GM18502 (cell line): ENCODE measurements at regions not wholly inside any gene's neighbourhood (a gene's known extent, or its start where the extent isn't known, plus 50 kb on each side); places are given as distances from the start of the nearest gene placed in this dataset.

ENCODE experiments used
- ATAC-seq: cut with Tn5 transposase; IDR thresholded peaks from one replicate; pipeline ENCODE4 v1.9.1; 2021; ENCODE audit warnings: mild to moderate bottlenecking; ENCODE audit not compliant: unreplicated experiment, poor library complexity

DNA sequence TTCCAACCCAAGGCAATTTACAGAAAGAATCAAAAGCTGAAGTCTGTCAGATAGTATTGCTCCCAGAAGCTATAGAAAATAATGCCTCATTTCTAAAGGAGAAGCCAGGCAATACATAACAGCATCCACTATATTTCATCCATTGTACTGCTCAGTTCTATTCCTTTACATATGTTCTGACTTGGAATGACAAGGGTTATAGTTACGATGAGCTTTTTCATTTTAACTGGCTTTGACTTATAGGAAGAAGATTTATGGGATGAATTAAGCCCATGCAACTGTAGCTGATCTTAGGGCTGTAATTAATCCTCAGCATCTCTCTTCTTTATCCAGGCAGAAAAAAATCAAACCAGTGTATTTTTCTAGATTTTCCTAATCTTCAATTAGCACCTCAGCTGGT is 676.3 kb upstream of the CCDC54 start:
- no peak for ATAC-seq

DNA sequence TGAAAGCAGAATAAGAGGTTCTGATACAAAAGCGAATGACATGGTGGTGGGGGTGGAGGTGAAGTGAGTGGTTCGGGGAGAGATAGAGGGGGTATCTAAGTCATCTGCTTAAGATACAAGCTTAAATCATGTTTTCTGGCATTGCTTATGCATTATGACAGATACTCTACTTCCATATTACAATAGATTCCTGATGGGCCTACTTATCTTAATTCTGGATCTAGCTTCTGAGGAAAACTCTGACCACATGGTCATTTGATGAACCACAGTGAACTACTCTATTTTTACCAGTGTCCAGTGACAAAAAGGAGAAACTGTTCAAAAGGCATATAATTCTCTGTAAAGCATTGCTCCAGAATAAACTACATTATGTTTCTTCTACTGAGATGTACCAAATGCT is 673.7 kb upstream of the CCDC54 start:
- ATAC-seq = no peak

DNA sequence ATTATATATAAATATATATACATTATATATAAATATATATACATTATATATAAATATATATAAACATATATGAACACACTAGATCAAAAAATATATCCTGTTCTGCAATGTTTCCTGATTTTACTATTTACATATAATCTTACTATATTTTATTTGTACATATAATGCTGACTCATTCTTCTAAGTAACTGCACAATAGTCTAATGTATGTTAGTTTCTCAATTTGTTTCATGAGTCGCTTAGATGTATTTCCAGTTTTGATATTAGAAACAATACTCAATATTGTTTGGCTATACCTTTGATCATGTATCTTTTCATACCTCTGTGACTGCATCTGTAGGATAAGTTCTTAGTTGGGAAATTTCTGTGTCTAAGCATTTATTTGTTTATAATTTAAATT is 669.9 kb upstream of the CCDC54 start:
- no peak for ATAC-seq

DNA sequence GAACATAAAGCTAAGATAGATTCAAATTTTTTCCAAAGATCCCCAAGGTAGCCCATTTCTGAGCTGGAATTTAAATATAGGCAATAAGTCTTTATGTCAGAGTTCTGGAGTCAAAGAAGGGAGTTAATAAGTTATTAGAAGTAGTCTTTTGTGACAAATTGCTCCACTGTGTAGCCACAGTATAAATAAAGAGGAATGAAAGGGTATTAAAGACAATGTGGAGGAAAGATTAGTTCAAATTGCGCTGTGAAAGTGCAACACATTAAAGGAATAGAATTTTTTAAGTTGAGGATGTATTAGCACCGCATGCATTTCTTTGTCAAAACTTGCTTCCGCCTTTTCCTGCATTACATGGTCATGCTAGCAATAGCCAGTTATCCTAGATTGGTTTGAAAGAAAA is 666.6 kb upstream of the CCDC54 start:
- ATAC-seq = no peak

DNA sequence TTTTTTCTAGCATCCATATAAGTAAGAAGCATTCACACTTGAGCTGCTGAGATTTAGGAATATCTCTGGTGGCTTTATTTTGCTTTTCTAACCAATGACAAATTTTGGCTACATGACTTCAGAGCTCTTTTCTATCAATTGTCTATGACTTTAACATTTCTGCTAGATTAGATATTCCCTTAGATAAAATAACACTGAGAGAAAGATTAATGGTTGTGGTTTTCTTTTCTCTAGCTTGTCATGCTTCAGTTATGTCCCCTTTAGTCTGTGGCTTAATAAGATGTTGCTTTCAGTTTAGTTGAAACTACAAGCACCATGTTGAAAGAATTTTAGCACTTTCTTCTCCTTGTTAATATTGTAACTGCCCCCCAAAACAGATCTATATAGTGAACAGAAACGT is 665.6 kb upstream of the CCDC54 start:
- no peak for ATAC-seq

DNA sequence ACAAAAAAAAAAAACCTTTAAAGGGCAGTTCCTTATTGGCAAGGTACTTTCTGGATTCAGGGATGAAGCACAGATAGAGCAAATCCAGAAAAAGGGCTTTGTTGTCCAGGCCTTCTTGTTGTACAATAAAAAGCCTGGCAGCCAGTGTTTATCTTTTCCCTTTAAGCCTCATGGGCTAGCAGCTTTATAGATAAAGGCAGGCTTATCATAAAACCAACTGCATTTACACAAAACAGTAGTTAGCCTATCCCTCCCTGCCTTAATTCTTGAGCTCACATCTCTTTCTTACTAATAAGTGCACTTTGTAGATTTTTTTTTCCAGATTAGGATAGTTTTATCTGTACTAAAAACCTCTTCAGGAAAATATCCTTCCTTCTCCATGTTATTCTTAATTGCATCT is 662.8 kb upstream of the CCDC54 start:
- no peak for ATAC-seq

DNA sequence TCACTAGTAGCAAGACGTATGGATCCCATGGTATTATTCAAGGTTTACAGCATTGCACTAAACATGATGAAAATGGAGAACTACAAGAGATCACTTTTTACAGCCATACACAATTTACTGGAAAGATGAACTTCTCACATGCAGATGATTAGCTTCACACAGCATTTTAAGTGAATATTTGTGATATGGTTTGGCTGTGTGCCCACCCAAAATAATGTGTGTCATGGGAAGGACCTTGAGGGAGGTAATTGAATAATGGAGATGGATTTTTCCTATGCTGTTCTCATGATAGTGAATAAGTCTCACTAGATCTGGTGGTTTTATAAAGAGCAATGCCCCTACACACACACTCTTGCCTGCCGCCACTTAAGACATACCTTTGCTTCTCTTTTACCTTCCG is 662.0 kb upstream of the CCDC54 start:
- no peak for ATAC-seq

DNA sequence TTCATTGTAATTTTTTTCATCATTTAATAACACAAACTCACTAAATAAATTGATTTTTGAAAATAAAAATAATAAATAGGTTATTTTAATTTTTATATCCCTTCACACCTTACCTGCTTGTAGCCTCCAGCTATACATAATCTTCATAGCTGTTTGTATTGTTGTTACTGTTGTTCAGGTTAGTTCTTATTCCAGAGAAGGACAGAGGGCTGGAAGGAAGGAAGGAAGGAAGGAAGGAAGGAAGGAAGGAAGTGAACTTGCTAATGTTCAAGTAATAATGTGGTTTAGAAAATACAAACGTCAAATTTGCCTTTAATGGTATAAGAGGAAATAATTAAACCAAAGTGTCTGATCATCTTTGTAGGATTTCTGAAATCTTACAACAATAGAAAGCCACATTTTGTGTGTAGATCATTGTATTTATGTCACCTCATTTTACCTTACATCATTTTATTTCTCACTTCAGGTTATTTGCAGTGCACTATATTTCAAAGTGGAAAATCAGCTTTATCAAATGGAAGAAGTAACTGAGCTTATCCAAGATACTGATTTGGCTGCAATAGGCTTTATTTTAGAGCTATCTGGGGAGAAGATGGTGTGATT is 660.0 kb upstream of the CCDC54 start:
- no peak for ATAC-seq

DNA sequence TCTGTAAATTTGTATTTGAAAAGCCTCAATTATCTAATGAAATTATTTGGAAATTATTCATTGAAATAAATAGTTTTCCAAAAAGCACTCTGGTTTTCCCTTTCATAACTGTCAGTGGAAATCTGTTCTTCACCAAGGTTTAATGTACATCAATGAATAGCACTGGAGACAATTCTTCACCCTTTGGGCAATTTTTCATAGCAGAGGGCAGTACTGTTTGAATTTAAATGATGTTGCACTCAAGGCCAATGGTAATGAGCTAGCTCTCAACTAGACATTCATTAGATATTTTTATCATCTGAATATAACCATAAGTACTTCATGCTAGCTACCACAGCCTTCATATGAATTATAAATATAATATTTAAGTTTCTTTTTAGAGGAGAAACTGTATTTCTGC is 658.2 kb upstream of the CCDC54 start:
- no peak for ATAC-seq

DNA sequence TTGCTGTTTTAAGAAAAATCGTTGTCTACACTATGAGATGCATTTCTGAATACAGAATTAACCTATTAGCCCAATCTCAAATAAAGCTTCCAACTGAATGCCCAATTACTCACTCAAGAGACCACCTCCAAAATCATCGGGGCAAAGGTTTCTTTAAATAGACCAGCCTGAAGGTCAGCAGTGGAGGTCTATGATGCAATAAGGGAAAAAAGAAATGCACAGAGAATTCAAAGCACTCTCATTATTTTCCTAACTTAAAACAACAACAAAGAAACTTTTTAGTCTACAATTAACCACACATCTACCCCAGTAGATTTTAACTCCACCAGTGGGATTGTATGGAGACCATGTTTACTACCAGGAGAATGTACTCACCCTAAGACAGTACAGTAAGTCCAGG is 657.7 kb upstream of the CCDC54 start:
- no peak for ATAC-seq

DNA sequence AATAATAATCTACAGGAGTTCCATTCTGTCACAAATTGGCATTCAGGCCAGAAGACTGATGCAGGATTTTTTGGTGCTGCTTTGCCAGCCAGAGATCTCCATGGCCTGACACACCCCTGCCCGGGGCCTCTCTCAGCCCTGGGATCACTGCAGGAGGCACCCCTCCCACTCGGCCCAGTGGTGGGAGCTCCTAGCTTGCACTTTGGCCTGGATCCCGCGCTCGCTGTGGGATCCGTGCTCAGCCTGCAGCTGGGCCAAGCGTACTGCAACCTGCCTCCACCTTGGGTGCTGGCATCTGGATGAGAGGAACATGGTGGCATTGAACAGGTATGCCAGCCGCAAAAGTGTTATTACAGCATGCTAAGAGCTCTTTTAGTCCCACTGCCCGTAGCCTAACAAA is 656.7 kb upstream of the CCDC54 start:
- ATAC-seq = no peak

DNA sequence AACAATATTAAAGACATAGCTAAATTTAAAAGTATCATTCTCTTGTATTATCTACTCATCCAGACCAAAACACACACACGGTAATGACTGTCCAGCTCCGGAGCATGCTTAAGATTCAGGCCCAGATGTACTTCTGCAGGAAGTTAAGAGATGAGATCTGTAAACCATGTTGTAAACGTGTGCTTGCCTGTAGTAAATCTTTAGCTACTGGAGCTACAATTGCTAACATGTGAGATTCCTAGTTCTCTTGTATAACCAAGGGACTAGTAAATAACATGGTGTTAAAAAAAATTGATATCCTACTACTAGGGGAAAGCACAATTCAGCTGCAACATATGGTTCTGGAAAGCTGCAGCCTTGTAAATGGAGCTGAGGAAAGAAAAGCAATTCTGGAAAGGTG is 651.7 kb upstream of the CCDC54 start:
- no peak for ATAC-seq

DNA sequence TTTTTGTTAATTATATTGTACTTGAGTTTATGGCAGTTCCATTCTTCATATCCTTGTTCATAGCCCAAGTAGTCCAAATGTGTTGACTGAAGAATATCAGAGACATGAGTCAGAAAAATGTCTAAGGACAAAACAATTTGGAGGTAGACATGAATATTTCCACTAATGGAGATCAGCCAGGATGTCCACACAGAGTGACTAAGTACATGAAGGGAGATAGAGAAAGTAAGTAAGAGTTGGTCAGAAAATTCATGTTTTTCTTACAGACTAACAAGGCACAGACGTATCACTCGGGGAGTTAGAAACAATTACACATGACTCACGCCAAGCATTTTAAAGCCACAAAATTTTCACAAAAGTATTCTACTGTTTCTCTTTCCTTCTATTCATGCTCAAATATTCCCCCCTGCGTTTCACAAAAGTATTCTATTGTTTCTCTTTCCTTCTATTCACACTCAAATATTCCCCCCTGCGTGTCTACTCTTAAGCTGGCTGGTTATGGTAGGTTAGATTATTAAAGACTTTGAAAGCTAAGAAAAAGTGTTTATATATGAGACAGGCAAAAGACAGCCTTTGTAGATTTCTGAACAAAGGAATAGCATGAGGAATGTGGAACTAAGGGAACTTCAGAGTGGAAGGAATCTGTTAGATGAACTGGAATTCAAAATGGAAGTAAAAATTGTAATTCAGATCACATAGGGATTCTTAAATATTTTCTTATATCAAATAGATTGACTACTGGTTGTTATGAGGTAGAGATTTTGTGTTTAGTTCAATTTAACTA is 648.7 kb upstream of the CCDC54 start:
- no peak for ATAC-seq

DNA sequence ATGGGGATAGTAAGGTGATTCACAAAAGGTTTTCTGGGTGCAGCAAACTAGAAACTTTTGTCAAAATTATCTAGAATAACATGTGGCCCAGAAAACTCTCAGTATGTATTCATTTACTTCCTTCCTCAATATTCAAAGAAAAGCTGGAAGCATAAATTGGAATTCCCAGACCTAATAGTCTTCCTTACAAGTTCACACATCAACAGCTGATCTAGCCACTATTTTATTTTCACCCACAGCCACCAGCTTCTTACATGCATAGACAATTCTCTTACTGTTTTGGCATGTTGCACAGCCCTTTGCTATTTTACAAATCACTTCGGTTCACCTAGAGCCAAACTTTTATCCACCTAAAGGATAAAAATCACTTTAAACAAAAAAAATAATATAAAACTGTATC is 647.8 kb upstream of the CCDC54 start:
- ATAC-seq = no peak

DNA sequence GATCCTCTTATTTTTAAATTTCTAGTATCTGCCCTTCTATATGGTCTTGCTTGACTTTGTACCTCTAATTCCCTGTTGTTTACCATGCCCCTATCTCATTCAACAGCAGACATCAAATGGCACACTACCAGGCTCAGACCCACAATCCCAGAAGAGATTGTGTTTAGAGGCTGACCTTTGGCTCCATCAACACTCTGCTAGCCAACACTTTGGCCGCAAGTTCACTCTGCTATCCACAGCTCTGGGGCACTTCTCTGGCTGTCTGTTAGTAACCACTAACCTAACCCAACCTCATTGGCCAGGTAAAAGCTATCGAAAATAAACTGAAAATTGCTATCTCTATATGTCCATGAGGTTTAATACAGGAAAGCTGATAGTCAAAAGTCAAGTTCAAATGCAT is 646.0 kb upstream of the CCDC54 start:
- no peak for ATAC-seq

DNA sequence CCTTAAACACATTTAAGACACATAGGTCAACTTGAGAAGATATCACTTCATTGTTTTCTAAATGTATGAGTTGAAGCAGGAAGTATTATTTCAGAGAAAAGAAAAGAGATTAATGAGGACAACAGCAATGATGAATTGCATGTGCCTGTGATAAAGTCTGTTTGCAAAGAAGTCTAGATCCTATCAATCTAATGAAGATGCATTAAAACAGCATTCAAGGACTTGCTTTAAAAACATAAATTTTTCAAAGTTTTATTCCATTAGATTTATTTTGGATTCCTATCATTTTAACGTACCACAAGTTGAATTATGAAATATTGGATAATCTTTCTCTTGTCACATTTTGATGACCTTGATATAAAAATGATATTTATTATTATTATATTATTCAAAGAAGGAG is 642.5 kb upstream of the CCDC54 start:
- ATAC-seq = no peak

DNA sequence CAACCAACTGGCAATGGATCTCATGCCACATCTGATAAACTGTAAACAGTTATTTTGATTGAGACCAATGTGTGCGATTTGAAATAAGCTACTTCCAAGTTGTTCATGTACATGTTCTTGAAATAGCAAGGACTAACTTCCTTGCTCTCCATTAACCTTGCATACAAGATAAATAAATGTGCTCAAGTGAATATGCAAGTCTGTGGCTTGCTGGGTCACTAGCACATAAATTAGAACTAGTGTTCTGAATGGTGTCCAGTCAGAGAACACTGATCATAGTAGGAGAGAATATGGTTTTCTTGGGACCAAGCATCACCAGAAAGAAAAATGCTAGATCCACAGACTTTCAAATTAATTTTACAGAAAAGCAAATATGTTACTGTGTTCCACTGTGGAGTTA is 640.0 kb upstream of the CCDC54 start:
- ATAC-seq = no peak

DNA sequence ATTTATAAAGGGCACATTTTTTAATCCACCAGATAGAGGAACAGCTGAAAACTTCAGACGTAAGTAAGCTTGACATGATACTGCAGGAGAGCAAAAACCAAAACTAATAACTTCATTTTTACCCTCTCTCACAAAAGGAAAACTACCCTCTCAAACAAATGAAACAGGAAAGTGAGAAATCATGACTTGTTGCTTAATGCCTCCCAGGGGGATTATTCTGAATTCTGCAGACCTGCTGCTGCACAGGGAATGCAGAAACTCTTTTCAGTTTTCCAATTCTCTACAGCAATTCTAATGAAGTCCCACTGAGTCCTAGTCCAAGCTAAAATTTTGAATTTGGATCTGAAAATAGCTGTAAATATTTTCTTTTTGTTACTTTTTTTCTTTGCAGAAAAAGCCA is 637.1 kb upstream of the CCDC54 start:
- no peak for ATAC-seq

DNA sequence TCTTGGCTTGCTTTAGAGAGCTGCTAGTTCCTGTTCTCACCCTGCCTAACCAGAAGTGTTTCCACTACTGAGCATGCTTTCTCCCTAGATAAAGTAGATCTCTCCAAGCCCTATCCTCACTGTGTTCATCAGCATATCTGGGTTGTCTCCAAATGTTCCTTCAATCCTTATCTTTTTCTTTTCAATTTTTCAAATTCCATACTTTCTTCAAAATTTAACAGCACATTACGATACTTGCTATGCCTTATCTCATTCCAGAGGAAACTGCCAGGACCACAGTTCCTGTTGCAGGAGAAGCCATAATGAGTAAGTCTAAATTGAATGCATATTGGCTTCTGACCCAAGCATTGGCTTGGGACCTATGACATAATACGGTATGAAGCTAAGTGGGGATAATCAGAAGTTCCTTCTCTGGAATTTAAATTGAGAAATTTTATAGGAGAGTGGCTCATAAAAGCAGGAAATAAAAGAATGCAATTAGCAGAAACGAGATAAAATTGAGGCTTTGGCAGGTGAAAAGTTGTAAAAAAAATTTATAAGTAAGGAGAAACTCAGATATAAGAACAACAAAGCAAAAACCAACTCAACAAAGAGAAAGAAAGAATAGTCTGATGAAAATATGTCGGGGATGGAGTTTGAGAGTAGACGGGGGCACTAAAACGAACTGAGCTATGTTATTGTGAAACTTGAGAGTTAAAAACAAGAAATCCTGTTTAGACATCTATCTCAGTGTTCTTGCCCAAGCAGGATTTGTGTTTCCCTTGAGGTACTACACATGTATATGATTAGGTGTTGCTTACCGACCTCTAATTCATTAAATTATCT is 631.7 kb upstream of the CCDC54 start:
- no peak for ATAC-seq

DNA sequence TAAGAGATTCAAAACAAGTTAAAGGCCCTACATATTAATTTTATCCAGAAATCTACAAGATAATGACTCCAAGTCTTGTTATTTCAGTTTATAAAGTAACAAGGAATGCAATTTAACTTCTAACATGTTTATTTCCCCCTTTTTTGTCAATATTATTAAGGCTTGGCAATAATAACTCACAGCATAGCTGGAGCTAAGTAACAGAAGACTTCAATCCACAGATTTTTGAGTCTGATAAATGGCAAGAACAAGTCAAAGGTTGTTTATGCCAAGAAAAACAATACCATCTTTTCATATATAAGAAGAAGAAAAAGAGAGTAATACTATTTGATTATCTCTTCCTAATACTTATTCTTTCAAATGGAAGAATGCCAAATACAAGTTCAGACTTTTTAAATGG is 631.0 kb upstream of the CCDC54 start:
- ATAC-seq = no peak

DNA sequence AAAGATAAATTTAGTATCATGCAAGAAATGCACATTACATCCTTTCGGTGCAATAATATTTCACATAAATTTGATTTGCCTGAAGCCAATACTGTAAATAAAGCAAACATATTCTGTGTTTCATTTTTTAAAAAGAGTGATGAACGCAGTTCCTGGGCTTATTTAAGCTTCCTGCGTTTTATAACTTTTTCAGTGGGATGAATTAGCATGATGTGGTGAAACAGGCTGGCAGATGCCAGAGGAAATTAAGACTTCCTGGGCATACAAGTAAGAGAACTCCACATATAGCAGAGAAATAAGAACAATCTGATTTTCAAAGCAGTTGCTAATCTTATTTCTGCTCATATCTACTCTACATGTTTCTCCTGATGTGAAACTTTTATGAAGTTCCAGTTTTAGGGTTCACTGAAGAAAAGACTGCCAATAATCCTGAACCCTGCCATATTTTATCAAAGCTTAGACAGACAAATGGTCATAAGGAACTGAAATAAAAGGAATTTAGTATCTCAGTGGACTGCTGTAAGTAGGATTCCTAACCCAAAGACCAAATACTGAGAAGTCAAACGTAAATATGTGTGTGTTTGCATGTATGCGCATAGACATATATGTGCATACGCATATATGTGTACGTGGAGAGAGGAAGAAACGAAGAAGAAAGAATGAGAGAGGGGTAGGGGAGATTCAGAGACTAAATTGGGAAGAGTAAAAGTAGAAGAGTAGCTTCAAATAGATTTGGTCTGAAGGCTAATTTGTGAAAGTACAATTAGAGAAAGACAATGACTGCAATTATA is 628.6 kb upstream of the CCDC54 start:
- ATAC-seq = no peak
